H9 (cell line): ENCODE measurements at regions not wholly inside any gene's neighbourhood (a gene's known extent, or its start where the extent isn't known, plus 50 kb on each side); places are given as distances from the start of the nearest gene placed in this dataset.

Source experiments
- DNase-seq: peaks from one replicate; pipeline ENCODE4 v3.0.0-alpha.2; 2017
- H2AFZ ChIP-seq: one replicate; pipeline ENCODE4 v1.6.1; 2013; ENCODE audit warnings: mild to moderate bottlenecking, low read length, control low read depth, moderate library complexity
- H2AK5ac ChIP-seq: 2 replicates; pipeline ENCODE4 v1.6.1; 2013; ENCODE audit warnings: low read length, control low read depth, mixed read lengths; ENCODE audit not compliant: insufficient read length
- H2BK120ac ChIP-seq: one replicate; pipeline ENCODE4 v1.6.1; 2013; ENCODE audit warnings: low read depth, mild to moderate bottlenecking, low read length, control low read depth, inconsistent platforms; ENCODE audit not compliant: poor library complexity, severe bottlenecking
- H2BK12ac ChIP-seq: 2 replicates; pipeline ENCODE4 v1.6.1; 2013; ENCODE audit warnings: low read length, control low read depth, mixed read lengths, low read depth; ENCODE audit not compliant: insufficient read length
- H2BK15ac ChIP-seq: 2 replicates; pipeline ENCODE4 v1.6.1; 2013; ENCODE audit warnings: low read depth, low read length, control low read depth
- H2BK20ac ChIP-seq: one replicate; pipeline ENCODE4 v1.6.1; 2013; ENCODE audit warnings: low read depth, mild to moderate bottlenecking, low read length, control low read depth, inconsistent platforms; ENCODE audit not compliant: poor library complexity, severe bottlenecking
- H2BK5ac ChIP-seq: 2 replicates; pipeline ENCODE4 v1.6.1; 2013; ENCODE audit warnings: low read length, control low read depth, mixed read lengths; ENCODE audit not compliant: insufficient read length
- H3K14ac ChIP-seq: 2 replicates; pipeline ENCODE4 v1.6.1; 2013; ENCODE audit warnings: low read length, control low read depth; ENCODE audit not compliant: insufficient read depth
- H3K18ac ChIP-seq: 2 replicates; pipeline ENCODE4 v1.6.1; 2013; ENCODE audit warnings: low read depth, mild to moderate bottlenecking, mixed read lengths, low read length, control low read depth; ENCODE audit not compliant: insufficient read length
- H3K23ac ChIP-seq: 2 replicates; pipeline ENCODE4 v1.6.1; 2013; ENCODE audit warnings: low read length, control low read depth, mixed read lengths, low read depth; ENCODE audit not compliant: insufficient read length
- H3K23me2 ChIP-seq: 2 replicates; pipeline ENCODE4 v1.6.1; 2013; ENCODE audit warnings: low read depth, mild to moderate bottlenecking, mixed read lengths, low read length, control low read depth; ENCODE audit not compliant: insufficient read length, poor library complexity, severe bottlenecking
- H3K27ac ChIP-seq: 2 replicates; pipeline ENCODE4 v1.5.1; 2013; ENCODE audit warnings: low read length, control low read depth, mixed read lengths, low read depth; ENCODE audit not compliant: insufficient read length
- H3K27me3 ChIP-seq: 2 replicates; pipeline ENCODE4 v1.6.1; 2013; ENCODE audit warnings: low read length, control low read depth, inconsistent platforms; ENCODE audit not compliant: insufficient read depth
- H3K4ac ChIP-seq: 2 replicates; pipeline ENCODE4 v1.6.1; 2013; ENCODE audit warnings: low read depth, mild to moderate bottlenecking, control low read depth, inconsistent platforms, low read length, moderate library complexity
- H3K4me1 ChIP-seq: 2 replicates; pipeline ENCODE4 v1.6.1; 2013; ENCODE audit warnings: low read length, control low read depth, inconsistent platforms; ENCODE audit not compliant: insufficient read depth
- H3K4me2 ChIP-seq: 2 replicates; pipeline ENCODE4 v1.6.1; 2013; ENCODE audit warnings: low read length, control low read depth, mixed read lengths; ENCODE audit not compliant: insufficient read length, insufficient read depth
- H3K56ac ChIP-seq: 2 replicates; pipeline ENCODE4 v1.6.1; 2013; ENCODE audit warnings: low read depth, mild to moderate bottlenecking, mixed read lengths, low read length, control low read depth; ENCODE audit not compliant: insufficient read length
- H3K79me1 ChIP-seq: 2 replicates; pipeline ENCODE4 v1.6.1; 2013; ENCODE audit warnings: low read depth, mild to moderate bottlenecking, moderate library complexity, low read length, control low read depth, inconsistent platforms; ENCODE audit not compliant: insufficient read depth, poor library complexity, severe bottlenecking
- H3K79me2 ChIP-seq: 2 replicates; pipeline ENCODE4 v1.6.1; 2013; ENCODE audit warnings: low read length, control low read depth, inconsistent platforms; ENCODE audit not compliant: insufficient read depth
- H3K9ac ChIP-seq: 2 replicates; pipeline ENCODE4 v1.6.1; 2013; ENCODE audit warnings: low read length, control low read depth, mixed read lengths; ENCODE audit not compliant: insufficient read length; ENCODE audit errors: extremely low read depth
- H3K9me3 ChIP-seq: one replicate; pipeline ENCODE4 v1.6.1; 2013; ENCODE audit warnings: low read depth, low read length, inconsistent platforms; ENCODE audit not compliant: control insufficient read depth
- H3T11ph ChIP-seq: one replicate; pipeline ENCODE4 v1.6.1; 2013; ENCODE audit warnings: mild to moderate bottlenecking, low read length, control low read depth, inconsistent platforms
- H4K20me1 ChIP-seq: one replicate; pipeline ENCODE4 v1.6.1; 2013; ENCODE audit not compliant: control insufficient read depth, insufficient read length, insufficient read depth
- H4K5ac ChIP-seq: 2 replicates; pipeline ENCODE4 v1.6.1; 2013; ENCODE audit warnings: low read depth, mild to moderate bottlenecking, mixed read lengths, low read length, control low read depth; ENCODE audit not compliant: insufficient read length
- H4K8ac ChIP-seq: replicated peaks from 2 replicates; pipeline ENCODE4 v1.6.1; 2013; ENCODE audit warnings: low read length, control low read depth, mixed read lengths, low read depth; ENCODE audit not compliant: insufficient read length
- H4K91ac ChIP-seq: 2 replicates; pipeline ENCODE4 v1.6.1; 2013; ENCODE audit warnings: low read depth, mild to moderate bottlenecking, moderate library complexity, mixed read lengths, low read length, control low read depth; ENCODE audit not compliant: insufficient read length
- H3K27ac Mint-ChIP-seq, 3 experiments: 2 replicates in 2 of 3; 3 replicates in 1 of 3; pipeline ENCODE4 v1.8.0; 2020 to 2021; ENCODE audit warnings: mixed read lengths in 3 of 3, mild to moderate bottlenecking in 1 of 3, moderate library complexity in 1 of 3
- H3K27me3 Mint-ChIP-seq: 2 replicates; pipeline ENCODE4 v1.8.0; 2021; ENCODE audit warnings: low read depth, mild to moderate bottlenecking, moderate library complexity, mixed read lengths
- H3K36me3 Mint-ChIP-seq, 3 experiments: 2 replicates in 2 of 3; 3 replicates in 1 of 3; pipeline ENCODE4 v1.8.0; 2020 to 2021; ENCODE audit warnings: low read depth in 3 of 3, mixed read lengths in 3 of 3; ENCODE audit not compliant: insufficient read depth in 1 of 3
- H3K4me1 Mint-ChIP-seq, 2 experiments: 2 replicates each; pipeline ENCODE4 v1.8.0; 2020; ENCODE audit warnings: mixed read lengths in 2 of 2
- H3K4me3 Mint-ChIP-seq, 2 experiments: 2 replicates in 1 of 2; 3 replicates in 1 of 2; pipeline ENCODE4 v1.8.0; 2020 to 2021; ENCODE audit warnings: mild to moderate bottlenecking in 2 of 2, mixed read lengths in 2 of 2, moderate library complexity in 1 of 2
- H3K9me3 Mint-ChIP-seq, 2 experiments: 2 replicates in 1 of 2; 3 replicates in 1 of 2; pipeline ENCODE4 v1.8.0; 2020; ENCODE audit warnings: mild to moderate bottlenecking in 2 of 2, mixed read lengths in 2 of 2, moderate library complexity in 1 of 2
- CTCF ChIP-seq: fragments of 200-600 bp; sonication (generic); conservative IDR thresholded peaks from 3 replicates; pipeline ENCODE4 v1.8.0; 2021; ENCODE audit warnings: antibody characterized with exemption, mild to moderate bottlenecking
- WGBS: extraction: QIAGEN DNeasy Blood & Tissue Kit; methylation state at CpG from one replicate; pipeline ENCODE4 v1.1.7; 2013; ENCODE audit warnings: missing lambda C conversion rate, low lambda C conversion rate, mixed read lengths; ENCODE audit not compliant: insufficient read length; ENCODE audit errors: extremely low coverage; 5-methylcytosine and 5-hydroxymethylcytosine counted together

GRCh38 chr2:52034706-52035105, 1002.8 kb upstream of the NRXN1 start:
- no peak overlapping the region for H3K23ac ChIP-seq
- no peaks in the 10 kb centered on the region for H3K79me1 ChIP-seq
- TF ChIP-seq CTCF, result no peak; the same call in 2 of the 3 replicates
- H3K9me3 ChIP-seq, result no peaks in the 10 kb centered on the region
- no peak overlapping the region for H3K27ac ChIP-seq
- no peak overlapping the region for H4K8ac ChIP-seq
- no peaks in the 10 kb centered on the region for H4K20me1 ChIP-seq
- Mint-ChIP-seq H3K9me3 (no peaks in the 10 kb centered on the region), H3K27me3 (no peaks in the 10 kb centered on the region), H3K4me1 (peaks cover 38 to 46% of the 10 kb centered on the region in 2 experiments), H3K36me3 (no peaks in the 10 kb centered on the region), H3K4me3 (no peak overlapping the region), H3K27ac (peak overlapping the region; percentile 38 to 85 (median 78); a peak in 4 of 7 replicates)
- no peaks in the 10 kb centered on the region for H3K79me2 ChIP-seq
- no peak overlapping the region for H2BK15ac ChIP-seq
- WGBS, result no CpG with 5 or more reads among the region's 2 CpGs
- no peak overlapping the region for H3K14ac ChIP-seq
- H2AFZ ChIP-seq, result no peak overlapping the region
- no peak overlapping the region for H2BK12ac ChIP-seq
- no peak overlapping the region for H3K4ac ChIP-seq
- H3K27me3 ChIP-seq, result no peaks in the 10 kb centered on the region
- no peak overlapping the region for H3K18ac ChIP-seq
- H3K23me2 ChIP-seq, result no peaks in the 10 kb centered on the region
- no peak overlapping the region for H3K56ac ChIP-seq
- H3K4me2 ChIP-seq, result no peak overlapping the region
- no peak overlapping the region for H3T11ph ChIP-seq
- peaks cover 3% of the 10 kb centered on the region; the same call in 1 of the 2 replicates for H3K4me1 ChIP-seq
- H4K91ac ChIP-seq, result no peak overlapping the region
- no peak overlapping the region for H2BK5ac ChIP-seq
- no peak overlapping the region for H4K5ac ChIP-seq
- H2BK20ac ChIP-seq, result no peak overlapping the region
- no peak overlapping the region for H2AK5ac ChIP-seq
- DNase-seq, result no peak
- no peak overlapping the region for H2BK120ac ChIP-seq
- H3K9ac ChIP-seq, result no peak overlapping the region
